HG02759 (cell line): ENCODE measurements at regions not wholly inside any gene's neighbourhood (a gene's known extent, or its start where the extent isn't known, plus 50 kb on each side); places are given as distances from the start of the nearest gene placed in this dataset.
"Not testable (repeated sequence)": the region's sequence is repeated elsewhere in the genome, so short reads cannot be mapped to it uniquely, and the experiment has no call there.

Experiments
- ATAC-seq: cut with Tn5 transposase; IDR thresholded peaks from one replicate; pipeline ENCODE4 v1.9.1; 2021; ENCODE audit warnings: mild to moderate bottlenecking, moderate library complexity; ENCODE audit not compliant: unreplicated experiment

DNA sequence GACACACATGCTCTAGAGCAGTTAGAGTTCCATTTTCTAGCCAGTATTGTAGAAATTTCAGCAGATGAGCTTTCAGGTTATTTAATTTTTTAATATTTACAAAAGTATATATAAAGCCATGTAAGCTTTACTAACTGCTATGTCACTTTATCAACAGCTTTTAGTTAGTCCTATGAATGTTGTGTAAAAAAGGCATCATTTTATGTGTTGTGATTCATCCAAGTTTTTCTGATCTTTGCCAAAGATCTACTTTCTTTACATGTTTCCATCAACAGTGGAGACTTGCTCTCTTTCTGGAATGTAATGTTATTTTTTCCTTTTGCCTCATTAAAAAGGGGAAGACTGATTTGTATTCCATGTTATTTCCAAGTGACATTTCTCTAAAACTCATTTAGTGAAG lies 125.2 kb upstream of the TFPI start:
- ATAC-seq = no peak

GRCh38 chr2:187684174-187684573 lies 129.9 kb upstream of the TFPI start:
- ATAC-seq = no peak

DNA sequence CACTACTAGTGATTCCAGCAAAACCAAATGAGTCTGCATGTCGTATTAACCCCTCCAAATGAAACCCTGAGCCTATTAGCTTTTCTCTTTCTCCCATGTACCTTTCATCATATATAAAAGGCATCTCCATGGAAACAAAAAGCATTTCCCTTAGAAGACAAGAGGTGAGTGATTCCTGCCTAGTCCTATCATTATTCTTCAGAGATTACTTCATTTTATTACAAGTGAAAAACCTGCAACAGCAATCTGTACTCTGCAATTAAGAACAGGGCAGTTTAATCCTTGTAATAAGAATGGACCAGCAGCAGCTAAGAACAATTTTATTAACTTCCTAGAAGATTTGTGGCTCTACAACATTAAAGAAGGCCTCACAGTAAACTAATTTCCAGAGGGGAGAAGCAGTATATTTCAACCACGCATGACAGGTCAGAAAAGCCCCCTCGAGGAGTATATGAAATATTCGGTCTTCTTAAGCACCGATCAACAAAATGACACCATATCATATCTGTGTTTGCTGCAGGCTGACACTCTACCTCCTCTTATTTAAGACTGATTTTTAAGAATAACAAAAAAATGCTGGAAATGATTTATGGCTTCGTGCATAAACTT lies 132.3 kb upstream of the TFPI start:
- ATAC-seq = no peak

DNA sequence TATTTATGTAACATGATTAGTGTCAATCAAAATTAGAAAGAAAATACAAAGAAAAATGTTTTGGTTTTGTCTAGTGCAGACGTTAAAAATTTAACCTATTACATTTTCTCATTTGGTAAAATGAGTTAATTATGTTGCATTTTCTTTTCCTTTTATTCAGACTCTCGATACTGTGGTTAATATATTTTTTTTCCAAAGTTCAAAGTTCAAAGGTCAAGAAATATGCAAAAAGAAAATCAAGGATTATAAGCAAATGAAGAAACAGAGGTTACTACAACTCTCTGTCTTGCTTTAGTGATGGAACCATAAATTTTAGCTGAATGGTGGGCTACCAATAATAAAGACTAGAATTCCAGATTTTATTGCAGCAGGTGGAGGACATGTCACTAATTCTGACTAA lies 133.3 kb upstream of the TFPI start:
- ATAC-seq = no peak

DNA sequence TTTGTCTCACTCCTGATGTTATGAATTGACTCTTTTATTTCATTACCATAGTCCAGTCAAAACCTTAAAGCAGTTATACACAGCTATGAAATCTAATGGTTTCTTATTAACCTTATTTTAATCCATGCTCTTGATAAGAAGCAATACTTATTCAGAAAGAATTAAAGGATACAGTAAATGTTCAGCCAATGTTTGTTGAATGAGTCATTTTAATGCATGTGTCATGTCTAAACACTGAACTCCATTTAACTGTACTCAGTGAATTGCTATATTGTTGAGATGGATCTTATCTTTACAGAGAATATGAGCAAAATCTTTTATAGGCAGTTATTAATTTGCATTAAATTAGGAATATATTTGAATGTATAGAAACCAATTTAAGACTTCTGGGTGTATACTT lies 135.1 kb upstream of the TFPI start:
- ATAC-seq = no peak

GRCh38 chr2:187693923-187694322 lies 139.7 kb upstream of the TFPI start:
- ATAC-seq = no peak

DNA sequence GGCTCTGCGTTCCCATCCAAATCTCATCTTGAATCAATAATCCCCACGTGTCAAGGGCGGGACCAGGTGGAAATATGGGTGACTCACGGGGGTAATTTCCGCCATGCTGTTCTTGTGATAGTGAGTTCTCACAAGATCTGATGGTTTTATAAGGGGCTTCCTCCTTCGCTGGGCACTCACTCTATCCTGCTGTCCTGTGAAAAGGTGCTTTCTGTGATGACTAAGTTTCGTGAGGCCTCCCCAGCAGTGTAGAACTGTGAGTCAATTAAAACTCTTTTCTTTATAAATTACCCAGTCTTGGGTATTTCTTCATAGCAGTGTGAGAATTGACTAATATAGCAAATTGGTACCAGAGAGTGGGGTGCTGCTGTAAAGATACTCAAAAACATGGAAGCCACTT lies 142.4 kb upstream of the TFPI start:
- ATAC-seq = not testable (repeated sequence)

- ATAC-seq = no peak
Observed at GRCh38 chr2:187698374-187699110, 144.3 kb upstream of the TFPI start.

DNA sequence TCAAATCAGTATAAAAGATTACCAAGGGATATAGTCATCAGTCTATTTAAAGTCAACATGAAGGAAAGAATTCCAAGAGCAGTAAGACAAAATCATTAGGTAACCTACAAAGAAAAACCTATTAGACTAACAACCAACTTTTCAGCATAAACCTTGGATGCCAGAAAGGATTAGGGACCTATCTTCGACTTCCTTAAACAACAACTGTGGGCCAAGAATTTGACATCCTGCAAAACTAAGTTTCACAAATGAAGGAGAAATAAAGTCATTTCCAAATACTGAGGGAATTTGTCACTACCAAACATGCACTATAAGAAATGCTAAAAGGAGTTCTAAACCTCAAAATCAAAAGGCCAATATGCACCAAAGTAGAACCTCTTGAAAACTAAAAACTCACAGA lies 147.9 kb upstream of the TFPI start:
- no peak for ATAC-seq

- no peak for ATAC-seq
Observed at GRCh38 chr2:187708272-187708671, 154.0 kb upstream of the TFPI start.

- ATAC-seq = no peak
Observed at GRCh38 chr2:187709065-187709464, 154.8 kb upstream of the TFPI start.

GRCh38 chr2:187710791-187711521 lies 156.7 kb upstream of the TFPI start:
- ATAC-seq = no peak

- ATAC-seq = no peak
Observed at GRCh38 chr2:187715590-187715989, 161.4 kb upstream of the TFPI start.

GRCh38 chr2:187716301-187716700 lies 162.1 kb upstream of the TFPI start:
- no peak for ATAC-seq

DNA sequence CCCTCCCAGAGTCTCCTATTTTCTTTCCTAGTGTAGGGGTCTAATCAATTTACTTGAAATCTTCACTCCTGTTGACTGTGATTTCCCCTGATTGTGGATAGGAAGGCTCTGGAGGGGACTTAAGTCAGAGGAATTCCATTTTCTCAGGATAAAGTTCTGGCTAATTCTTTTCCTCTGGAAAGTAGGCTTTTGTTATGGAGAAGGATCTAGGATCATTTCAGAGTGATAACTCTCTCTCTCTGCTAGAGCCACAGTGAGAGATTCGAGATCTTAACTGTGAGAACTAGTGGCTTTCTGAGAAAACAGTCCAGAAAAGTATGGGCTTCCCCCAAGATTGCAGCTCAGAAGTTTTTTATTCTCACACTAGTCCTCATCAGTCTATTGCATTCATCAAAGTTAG lies 163.9 kb upstream of the TFPI start:
- no peak for ATAC-seq

DNA sequence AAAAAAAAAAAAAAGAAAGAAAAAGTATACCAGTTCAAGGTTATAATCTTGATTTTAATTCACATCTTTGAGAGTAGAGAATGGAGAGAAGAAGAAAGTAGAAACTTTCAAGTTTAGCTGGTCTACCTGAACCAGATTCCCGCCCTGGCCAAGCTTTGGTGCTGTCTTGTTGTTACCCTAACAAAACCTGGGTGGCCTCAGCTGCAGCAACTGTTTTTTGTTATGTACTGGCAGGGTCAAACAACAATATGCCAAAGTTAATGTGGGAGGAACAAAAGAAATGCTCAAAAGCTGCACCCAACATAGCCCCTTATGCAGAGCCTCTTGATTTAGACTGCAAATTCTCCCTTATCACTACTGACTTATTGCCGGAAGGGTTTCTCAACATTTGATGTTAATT lies 165.3 kb upstream of the TFPI start:
- ATAC-seq = no peak

DNA sequence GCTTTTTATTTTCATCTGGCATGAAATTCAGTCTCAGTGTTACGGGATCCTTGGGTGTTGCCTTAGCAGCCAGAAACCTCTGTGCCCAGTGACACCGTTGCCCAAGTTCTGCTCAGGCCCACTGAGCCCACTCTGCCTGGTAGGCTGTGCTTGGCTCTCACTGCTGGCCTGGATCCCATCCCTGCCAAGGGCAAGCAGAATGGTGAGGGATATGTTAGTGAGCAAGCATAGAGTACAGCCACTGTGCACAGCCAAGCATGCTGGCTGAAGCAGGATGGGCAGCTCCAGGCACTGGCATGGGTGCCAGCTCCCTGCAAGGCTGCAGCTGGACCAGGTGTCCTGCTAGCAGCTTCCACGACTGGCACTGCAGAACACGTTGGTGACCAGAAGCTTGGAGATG lies 194.7 kb upstream of the TFPI start:
- no peak for ATAC-seq

- ATAC-seq = no peak
Observed at GRCh38 chr2:187749804-187750431, 195.7 kb upstream of the TFPI start.

- no peak for ATAC-seq
Observed at GRCh38 chr2:187768995-187769394, 214.8 kb upstream of the TFPI start.

DNA sequence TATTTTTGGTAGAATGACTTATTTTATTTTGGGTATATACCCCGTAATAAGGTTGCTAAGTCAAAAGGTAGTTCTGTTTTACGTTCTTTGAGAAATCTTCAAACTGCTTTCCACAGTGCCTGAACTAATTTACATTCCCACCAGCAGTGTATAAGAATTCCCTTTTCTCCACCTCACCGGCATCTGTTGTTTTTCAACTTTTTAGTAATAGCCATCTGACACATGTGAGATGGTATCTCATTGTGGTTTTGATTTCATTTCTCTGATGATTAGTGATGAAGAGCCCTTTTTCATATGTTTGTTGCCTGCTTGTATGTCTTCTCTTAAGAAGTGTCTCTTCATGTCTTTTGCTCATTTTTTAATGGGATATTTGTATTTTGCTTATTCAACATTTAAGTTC lies 215.2 kb upstream of the TFPI start:
- ATAC-seq = no peak

DNA sequence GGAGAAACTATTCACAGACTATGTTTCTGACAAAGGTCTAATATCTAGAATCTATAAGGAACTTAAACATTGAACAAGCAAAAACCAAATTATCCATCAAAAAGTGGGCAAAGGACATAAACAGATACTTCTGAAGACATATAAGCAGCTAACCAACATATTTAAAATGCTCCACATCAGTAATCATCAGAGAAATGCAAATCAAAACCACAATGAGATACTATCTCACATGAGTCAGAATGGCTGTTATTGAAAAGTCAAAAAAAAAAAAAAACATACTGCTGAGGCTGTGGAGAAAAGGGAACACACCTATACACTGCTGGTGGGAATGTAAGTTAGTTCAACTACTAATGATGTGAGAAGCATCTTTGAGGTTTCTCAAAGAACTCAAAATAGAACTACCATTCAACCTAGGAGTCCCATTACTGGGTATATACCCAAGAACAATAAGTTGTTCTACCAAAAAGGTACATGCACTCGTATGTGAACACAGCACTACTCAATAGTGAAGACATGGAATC lies 220.4 kb upstream of the TFPI start:
- no peak for ATAC-seq

DNA sequence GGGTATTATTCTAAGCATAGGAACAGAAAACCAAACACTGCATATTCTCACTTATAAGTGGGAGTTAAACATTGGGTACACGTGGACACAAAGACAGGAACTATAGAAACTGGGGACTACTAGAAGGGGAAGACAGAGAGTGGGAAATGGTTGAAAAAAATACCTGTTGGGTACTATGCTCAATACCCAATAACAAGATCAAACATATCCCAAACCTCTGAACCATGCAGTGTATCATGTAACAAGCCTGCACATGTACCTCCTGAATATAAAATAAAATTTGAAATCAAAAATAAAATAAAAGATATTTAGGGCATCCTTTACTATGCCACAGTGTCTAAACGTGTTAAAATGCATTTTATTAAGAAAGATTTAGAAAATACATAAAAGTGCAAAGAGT lies 221.0 kb upstream of the TFPI start:
- no peak for ATAC-seq
